Kidney (tissue), 13 donors: ENCODE measurements at regions not wholly inside any gene's neighbourhood (a gene's known extent, or its start where the extent isn't known, plus 50 kb on each side); places are given as distances from the start of the nearest gene placed in this dataset.

Experiments
- DNase-seq, 5 donors: peaks; one replicate each; pipeline ENCODE4 v3.0.0-alpha.2; 2013 to 2020
- FAIRE-seq: peaks from 2 replicates; lab custom pipeline; 2012; peaks lifted over from hg19 to GRCh38; lab: Jason Lieb, UNC
- H3K27ac ChIP-seq, 2 donors: one replicate each; pipeline ENCODE4 v1.7.0; 2013; ENCODE audit warnings: low read depth in 2 of 2, low read length in 2 of 2, inconsistent platforms in 1 of 2
- H3K27me3 ChIP-seq: one replicate; pipeline ENCODE4 v1.7.1; 2013; ENCODE audit warnings: low read length, inconsistent platforms; ENCODE audit not compliant: control insufficient read depth, insufficient read depth
- H3K36me3 ChIP-seq, 3 donors: one replicate each; pipeline versions ENCODE4 v1.7.0 to v1.7.1; 2013; ENCODE audit warnings: low read length in 3 of 3, control low read depth in 1 of 3, inconsistent platforms in 1 of 3; ENCODE audit not compliant: insufficient read depth in 3 of 3, control insufficient read depth in 2 of 3
- H3K4me1 ChIP-seq, 3 donors: one replicate each; pipeline versions ENCODE4 v1.7.0 to v1.7.1; 2013; ENCODE audit warnings: low read length in 3 of 3, inconsistent platforms in 1 of 3, low read depth in 1 of 3; ENCODE audit not compliant: control insufficient read depth in 2 of 3, insufficient read depth in 2 of 3
- H3K4me3 ChIP-seq, 3 donors: one replicate each; pipeline versions ENCODE4 v1.7.0 to v1.8.1; 2013; ENCODE audit warnings: low read length in 3 of 3, control low read depth in 1 of 3, inconsistent platforms in 1 of 3
- H3K9ac ChIP-seq, 3 donors: one replicate each; pipeline versions ENCODE4 v1.7.0 to v1.7.1; 2013; ENCODE audit warnings: low read length in 3 of 3, control low read depth in 1 of 3, inconsistent platforms in 1 of 3
- H3K9me3 ChIP-seq, 3 donors: one replicate each; pipeline versions ENCODE4 v1.7.0 to v1.7.1; 2013; ENCODE audit warnings: low read length in 3 of 3, control low read depth in 1 of 3, inconsistent platforms in 1 of 3; ENCODE audit not compliant: control insufficient read depth in 2 of 3, insufficient read depth in 1 of 3
- intact Hi-C: fragments of 100-400 bp; cut with DNase I; formaldehyde crosslinking; loops from one replicate; pipeline ENCODE4 v1.11.1; 2022
- TF ChIP-seq, protein P1 (sequence below): IDR thresholded peaks from 3 replicates; pipeline ENCODE4 v1.5.1; 2012; ENCODE audit warnings: mild to moderate bottlenecking, moderate library complexity, borderline replicate concordance; ENCODE audit not compliant: insufficient read depth; ENCODE audit errors: extremely low read depth
- donor health status: control.
- donor health status: control.
- donor health status: control.
- donor health status: control.
- donor health status: control.
- donor health status: DM: yes; HTN: yes; CAD: no.
- donor health status: Normal renal cell carcinoma (clear cell type).

DNA sequence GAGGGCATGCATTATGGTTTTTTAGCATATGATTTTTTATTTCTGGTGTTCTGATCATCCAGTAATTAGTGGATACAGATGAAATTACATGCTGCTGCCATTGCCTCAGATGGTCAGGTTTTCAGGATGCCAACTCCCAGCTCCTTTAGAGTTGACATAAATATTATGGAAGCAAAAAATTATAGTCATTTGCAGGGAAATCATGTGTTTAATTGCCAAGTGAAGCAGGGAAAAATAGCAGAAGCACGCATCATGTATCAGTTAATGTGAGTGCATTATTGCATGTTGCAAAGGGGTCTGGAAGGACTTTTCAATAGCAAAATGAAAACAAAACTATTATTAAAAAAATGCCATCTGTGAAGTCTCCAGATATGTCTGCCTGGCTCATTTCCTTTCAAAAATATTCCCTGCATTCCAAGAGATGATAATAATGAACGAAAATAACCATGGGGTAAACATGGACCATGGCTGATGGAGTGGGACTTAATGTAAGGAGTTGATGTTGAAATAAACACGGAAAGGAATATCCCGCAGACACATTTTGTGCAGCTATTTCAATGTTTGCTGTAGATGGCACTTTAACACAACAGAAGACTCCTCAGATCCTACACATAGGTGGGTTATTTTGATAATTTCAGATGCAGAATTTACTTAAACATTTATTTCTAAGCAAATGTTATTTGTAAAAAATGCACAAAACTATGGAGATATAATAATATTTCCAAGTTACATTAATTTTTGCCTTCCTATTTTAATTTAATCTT lies 87.7 kb upstream of the DYNAP start:
- intact Hi-C loops: no loop called here
- TF ChIP-seq, protein P1, sequence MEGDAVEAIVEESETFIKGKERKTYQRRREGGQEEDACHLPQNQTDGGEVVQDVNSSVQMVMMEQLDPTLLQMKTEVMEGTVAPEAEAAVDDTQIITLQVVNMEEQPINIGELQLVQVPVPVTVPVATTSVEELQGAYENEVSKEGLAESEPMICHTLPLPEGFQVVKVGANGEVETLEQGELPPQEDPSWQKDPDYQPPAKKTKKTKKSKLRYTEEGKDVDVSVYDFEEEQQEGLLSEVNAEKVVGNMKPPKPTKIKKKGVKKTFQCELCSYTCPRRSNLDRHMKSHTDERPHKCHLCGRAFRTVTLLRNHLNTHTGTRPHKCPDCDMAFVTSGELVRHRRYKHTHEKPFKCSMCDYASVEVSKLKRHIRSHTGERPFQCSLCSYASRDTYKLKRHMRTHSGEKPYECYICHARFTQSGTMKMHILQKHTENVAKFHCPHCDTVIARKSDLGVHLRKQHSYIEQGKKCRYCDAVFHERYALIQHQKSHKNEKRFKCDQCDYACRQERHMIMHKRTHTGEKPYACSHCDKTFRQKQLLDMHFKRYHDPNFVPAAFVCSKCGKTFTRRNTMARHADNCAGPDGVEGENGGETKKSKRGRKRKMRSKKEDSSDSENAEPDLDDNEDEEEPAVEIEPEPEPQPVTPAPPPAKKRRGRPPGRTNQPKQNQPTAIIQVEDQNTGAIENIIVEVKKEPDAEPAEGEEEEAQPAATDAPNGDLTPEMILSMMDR: no peak

DNA sequence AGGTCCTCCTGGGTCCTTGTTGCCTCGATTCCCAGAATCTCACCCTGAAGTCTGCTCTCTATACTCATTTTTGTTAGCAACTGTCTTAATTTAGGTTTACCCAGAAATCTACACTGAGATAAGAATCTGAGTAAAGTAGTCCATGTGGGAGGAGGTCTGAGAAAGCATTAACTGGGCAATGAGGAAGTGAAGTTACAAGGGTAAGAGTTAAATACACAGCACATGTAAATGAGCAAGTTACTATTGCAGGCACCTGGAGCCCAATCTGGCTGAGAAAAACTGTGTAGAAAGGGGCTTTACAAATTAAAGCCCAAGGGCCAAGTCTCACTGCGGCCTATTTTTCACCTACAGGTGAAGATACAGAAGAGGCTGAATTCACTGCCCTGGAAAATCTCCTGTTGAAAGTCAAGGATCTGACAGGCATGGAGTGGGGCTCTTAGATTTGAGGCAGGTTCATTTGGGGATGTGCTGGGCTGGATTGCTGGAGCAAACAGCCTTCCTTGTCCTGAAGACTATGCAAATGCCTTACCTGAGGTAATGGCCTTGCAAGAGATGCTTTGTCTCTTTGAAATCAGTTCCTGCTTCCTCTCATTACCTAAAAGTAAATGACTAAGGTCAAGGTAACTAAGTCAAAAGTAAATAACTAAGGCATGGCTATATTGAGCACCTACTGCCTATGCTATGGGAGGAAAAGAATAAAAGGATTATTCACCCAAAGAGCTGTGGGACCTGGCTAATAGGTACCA lies 84.4 kb upstream of the DYNAP start:
- Histone ChIP-seq H3K9ac (no peak overlapping the region), H3K27ac (no peak overlapping the region), H3K9me3 (no peaks in the 10 kb centered on the region), H3K36me3 (no peaks in the 10 kb centered on the region), H3K27me3 (no peaks in the 10 kb centered on the region), H3K4me1 (no peaks in the 10 kb centered on the region), H3K4me3 (no peak overlapping the region)
- intact Hi-C loops: no loop called here
- DNase-seq (no peak), FAIRE-seq (no peak)
- TF ChIP-seq, protein P1: no peak

More for the DNA sequence above, 87.7 kb upstream of the DYNAP start:
- no peaks in the 10 kb centered on the region for H3K27me3 ChIP-seq
- no peaks in the 10 kb centered on the region for H3K4me1 ChIP-seq
- no peak overlapping the region for H3K27ac ChIP-seq
- DNase-seq: no peak
- no peaks in the 10 kb centered on the region for H3K36me3 ChIP-seq
- H3K9ac ChIP-seq: no peak overlapping the region
- no peak for FAIRE-seq
- H3K4me3 ChIP-seq: no peak overlapping the region
- no peaks in the 10 kb centered on the region for H3K9me3 ChIP-seq

DNA sequence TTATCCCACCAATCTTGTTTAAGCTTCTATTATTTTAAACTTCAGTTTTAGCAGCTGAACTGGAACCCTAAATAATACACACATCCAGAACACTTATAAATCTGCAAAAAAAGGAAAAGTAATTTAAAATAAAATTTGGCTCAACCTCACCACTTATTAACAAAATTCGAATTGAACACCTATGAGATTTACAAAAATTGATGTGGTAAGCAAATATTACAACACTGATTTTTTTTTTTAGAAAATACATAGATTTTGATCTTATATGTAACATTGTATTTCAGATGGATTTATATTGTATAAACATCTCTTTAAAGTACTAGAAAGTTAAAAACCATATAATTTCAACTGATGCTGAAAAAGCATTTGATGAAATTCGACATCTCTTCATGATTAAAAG lies 81.3 kb upstream of the DYNAP start:
- H3K4me3 ChIP-seq: no peak overlapping the region
- TF ChIP-seq, protein P1: no peak
- H3K9ac ChIP-seq: no peak overlapping the region
- no peaks in the 10 kb centered on the region for H3K36me3 ChIP-seq
- no peaks in the 10 kb centered on the region for H3K9me3 ChIP-seq
- DNase-seq (no peak), FAIRE-seq (no peak)
- no peak overlapping the region for H3K27ac ChIP-seq
- intact Hi-C loops: no loop called here
- H3K4me1 ChIP-seq: no peaks in the 10 kb centered on the region
- no peaks in the 10 kb centered on the region for H3K27me3 ChIP-seq
